ENCODE measurements at regions not wholly inside any gene's neighbourhood (a gene's known extent, or its start where the extent isn't known, plus 50 kb on each side); places are given as distances from the start of the nearest gene placed in this dataset.
"Not testable (repeated sequence)": the region's sequence is repeated elsewhere in the genome, so short reads cannot be mapped to it uniquely, and the experiment has no call there.

DNA sequence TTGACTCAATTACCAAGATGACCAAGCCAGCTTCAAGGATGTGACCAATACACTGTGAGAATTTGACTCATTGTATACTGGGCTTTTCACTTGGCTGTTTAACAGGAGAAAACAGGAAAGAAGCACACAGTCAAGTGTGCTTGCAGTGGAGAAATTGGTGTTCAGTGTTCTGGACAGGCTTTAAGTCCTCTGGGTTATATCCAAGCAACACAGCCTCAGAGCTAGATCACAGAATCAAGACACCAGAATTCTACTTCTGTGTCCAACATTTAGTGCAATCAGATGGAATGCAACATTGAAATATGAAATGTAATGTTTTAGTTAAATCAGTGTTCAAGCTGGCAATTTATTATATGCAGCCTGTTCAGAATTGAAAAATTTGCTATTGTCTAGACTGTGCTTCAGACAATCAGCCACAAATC is 694.4 kb downstream of the LTN1 start:
- peak in 1 of 2 donors; percentile 31 for DNase-seq (ENCODE audit: low read depth in 2 of 2)

DNA sequence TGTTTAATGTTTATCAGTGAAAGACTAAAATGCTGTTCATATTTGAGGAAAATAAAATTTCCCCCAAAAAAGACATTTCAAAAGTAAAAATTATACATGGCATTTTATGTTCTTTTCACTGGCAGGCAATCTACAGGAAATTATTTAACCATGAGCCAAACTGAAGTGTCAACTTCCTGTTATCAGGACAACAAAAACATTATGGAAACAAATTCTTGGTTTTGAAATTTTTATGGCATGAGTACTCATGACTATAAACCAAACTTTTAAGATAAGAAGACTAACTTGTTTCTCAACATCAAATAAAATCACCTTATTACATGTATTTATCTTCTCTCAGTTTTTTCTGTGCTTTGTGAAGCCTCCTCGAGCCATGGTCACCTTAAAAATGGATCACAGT is 698.6 kb downstream of the LTN1 start:
- DNase-seq (ENCODE audit: low read depth in 2 of 2) = peak in 1 of 2 donors; percentile 42

DNA sequence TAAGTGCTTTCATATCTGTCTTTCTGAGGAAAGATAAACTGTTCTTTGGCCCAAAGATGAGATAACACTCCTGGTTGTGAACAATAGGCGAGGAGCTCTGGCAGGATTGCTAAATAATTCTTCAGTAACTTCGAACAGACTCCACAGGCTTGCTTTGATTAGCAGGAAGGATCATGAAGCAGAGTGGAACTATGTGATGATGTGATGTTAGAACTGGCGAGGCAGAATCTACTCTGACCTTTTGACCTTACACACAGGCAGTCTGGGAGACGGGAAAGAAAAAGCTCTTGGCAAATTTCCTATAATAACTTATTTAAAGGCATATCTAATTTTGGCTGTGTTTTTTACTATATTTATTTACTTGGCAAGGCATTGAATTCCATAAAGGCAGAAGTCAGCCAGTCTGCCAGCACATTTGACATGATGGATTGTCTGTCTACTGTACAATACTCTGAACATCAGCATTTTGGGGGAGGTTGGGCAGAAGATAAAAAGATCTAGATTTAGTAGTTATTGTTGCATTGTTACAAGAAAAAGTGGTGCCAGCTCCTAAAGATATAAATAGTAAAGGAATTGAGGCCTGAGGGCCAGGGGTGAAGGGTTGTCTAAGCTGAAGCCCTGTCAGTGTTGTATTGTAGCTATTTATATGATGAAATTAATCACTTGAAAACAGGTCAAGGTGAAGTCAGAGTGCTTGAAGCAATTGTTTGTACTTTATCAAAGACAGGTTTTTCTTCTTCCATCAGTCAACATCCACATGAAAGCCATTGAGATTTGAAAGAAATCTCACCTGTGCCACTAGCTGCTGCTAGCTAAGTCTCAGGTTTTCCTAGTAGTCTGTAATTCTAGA is 708.8 kb downstream of the LTN1 start:
- DNase-seq (ENCODE audit: low read depth in 2 of 2) = peak; percentile 59 to 96

- no peak for DNase-seq (ENCODE audit: low read depth in 2 of 2)
These were observed 709.8 kb downstream of the LTN1 start for GRCh38 chr21:28282833-28283232.

DNA sequence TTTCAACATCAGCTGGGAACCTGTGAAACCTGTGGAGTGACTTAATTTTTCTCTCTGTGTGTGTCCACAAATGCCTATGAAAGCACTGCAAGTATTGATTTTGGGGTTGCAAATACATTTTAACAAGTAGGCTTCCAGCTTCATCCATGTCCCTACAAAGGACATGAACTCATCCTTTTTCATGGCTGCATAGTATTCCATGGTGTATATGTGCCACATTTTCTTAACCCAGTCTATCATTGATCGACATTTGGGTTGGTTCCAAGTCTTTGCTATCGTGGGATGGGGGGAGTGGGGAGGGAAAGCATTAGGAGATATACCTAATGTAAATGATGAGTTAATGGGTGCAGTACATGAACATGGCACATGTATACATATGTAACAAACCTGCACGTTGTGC is 711.3 kb downstream of the LTN1 start:
- DNase-seq (ENCODE audit: low read depth in 2 of 2) = not testable (repeated sequence)

- no peak for DNase-seq (ENCODE audit: low read depth in 2 of 2)
These were observed 712.1 kb downstream of the LTN1 start for GRCh38 chr21:28280611-28281010.

DNA sequence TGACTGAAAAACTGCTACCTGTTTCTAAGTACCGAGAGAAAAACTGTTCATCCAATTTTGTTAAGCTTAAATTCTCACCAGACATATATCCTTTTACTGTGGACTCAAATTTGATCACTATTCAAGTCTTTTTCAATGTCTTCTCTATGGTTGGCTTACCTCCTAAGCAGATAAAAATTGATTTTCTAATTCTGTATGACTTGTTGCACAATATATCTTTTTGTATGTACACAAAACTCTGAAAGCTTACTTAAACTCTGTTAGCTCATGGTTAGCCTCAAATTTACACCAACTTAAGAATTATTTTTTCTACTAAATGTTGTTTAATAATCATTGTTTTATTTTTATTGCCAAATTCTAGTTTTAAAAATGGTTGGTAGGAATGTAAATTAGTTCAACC is 715.4 kb downstream of the LTN1 start:
- DNase-seq (ENCODE audit: low read depth in 2 of 2) = no peak

DNA sequence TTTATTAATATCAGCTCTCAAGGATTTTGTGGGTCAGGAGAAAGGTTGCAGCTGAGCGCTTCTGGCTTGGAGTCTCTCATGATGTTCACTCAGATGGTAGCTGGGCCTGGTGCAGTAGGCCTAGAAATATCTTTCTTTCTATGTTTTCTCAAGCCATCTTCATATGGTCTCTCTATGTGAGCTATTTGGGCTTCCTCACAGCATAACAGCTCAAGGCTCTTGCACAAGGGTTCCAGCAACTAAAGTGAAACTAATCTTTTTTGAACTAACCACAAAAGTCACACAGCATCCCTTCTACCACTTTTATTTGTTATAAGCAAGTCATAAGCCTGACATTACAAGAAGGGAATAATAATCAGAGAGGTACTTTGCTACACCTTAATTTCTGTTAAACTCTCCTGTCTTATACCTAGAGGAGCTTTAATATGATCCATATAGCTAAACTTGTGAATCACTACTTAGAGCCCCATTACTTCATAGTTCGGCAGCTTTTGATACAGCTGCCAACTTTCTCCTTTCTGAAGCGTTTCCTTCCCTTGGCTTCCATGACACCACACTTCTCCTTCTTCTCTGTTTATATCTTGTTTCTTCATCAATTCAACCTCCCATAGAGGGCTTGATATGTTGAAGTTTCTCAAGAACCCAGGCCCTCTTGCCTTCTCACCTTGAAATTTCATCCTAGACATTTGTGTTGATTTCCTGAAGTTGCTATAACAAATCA is 720.2 kb downstream of the LTN1 start:
- no peak for DNase-seq (ENCODE audit: low read depth in 2 of 2)

GRCh38 chr21:28269173-28269572 is 723.5 kb downstream of the LTN1 start:
- no peak for DNase-seq (ENCODE audit: low read depth in 2 of 2)

- no peak for DNase-seq (ENCODE audit: low read depth in 2 of 2)
These were observed 724.0 kb downstream of the LTN1 start for GRCh38 chr21:28268685-28269084.

DNA sequence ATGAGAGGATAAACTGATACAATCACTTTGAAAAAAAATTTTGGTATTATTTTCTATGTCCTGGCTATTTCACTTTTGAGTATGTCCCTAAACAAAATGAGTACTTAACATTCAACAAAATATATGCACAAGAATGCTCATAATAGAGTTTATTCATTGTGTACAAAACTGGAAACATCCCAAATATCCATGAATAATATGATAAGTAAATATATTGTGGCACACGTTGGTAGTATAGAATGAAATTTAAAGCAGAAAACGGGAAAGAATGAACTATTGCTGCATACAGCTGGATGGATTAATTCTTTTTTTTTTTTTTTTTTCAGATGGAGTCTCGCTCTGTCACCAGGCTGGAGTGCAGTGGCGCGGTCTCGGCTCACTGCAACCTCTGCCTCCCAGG is 725.2 kb downstream of the LTN1 start:
- no peak for DNase-seq (ENCODE audit: low read depth in 2 of 2)

- no peak for DNase-seq (ENCODE audit: low read depth in 2 of 2)
These were observed 726.6 kb downstream of the LTN1 start for GRCh38 chr21:28266061-28266460.

DNA sequence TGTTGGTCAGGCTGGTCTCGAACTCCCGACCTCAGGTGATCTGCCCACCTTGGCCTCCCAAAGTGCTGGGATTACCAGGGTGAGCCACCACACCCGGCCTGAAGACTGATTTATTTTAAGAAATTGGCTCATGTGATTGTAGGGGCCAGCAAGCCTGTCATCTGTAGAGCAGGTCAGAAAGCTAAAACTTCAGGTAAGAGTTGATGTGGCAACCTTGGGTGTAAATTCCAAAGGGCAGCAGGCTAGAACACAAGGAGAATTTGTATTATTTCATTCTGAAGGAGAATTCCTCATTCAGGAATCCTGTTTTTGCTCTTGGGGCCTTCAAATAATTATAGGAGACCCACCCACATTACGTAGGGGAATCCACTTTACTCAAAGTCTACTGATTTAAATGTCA is 728.7 kb downstream of the LTN1 start:
- no peak for DNase-seq (ENCODE audit: low read depth in 2 of 2)

- no peak for DNase-seq (ENCODE audit: low read depth in 2 of 2)
These were observed 731.4 kb downstream of the LTN1 start for GRCh38 chr21:28261298-28261697.

DNA sequence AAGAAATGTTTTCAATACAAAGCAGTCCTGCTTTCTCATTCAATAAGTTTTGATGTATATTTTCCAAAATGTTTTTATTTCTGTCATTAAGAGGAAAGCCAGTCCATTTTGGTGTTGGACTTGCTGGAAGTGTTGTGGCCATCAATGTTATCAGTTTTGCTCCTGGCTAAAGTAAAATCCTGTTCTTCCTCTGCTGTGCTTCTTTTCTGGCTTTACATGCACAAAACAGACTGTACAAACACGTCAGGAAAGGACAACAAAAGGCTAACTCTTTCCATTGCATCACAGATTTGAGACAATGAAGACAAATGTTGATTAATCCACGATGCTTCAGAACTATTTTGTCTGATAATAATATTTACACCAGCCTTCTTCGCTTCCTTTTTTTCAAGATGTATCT is 735.4 kb downstream of the LTN1 start:
- DNase-seq (ENCODE audit: low read depth in 2 of 2) = peak in 1 of 2 donors; percentile 7

GRCh38 chr21:28256837-28257236 is 735.8 kb downstream of the LTN1 start:
- DNase-seq (ENCODE audit: low read depth in 2 of 2) = no peak

GRCh38 chr21:28256420-28256831 is 736.3 kb downstream of the LTN1 start:
- no peak for DNase-seq (ENCODE audit: low read depth in 2 of 2)

- DNase-seq (ENCODE audit: low read depth in 2 of 2) = no peak
These were observed 738.7 kb downstream of the LTN1 start for GRCh38 chr21:28253961-28254360.

DNA sequence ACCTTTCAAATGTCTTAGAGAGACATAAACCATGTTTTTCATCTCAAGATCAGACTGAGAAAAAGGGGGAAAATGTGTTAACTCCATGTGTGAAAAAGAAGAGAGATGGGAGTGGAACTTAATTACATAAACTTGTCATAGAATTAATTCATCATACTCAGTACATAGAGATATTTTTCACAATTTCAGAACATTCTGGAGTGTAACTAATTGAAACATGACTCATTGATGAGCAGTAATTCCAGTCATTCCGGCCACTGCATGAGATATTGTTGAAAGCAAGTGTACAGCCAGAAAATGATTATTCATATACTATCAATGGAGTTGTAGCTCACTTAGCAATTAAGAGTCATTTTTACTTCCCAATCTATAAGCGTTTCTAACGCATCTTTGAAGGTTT is 739.3 kb downstream of the LTN1 start:
- DNase-seq (ENCODE audit: low read depth in 2 of 2) = no peak

DNA sequence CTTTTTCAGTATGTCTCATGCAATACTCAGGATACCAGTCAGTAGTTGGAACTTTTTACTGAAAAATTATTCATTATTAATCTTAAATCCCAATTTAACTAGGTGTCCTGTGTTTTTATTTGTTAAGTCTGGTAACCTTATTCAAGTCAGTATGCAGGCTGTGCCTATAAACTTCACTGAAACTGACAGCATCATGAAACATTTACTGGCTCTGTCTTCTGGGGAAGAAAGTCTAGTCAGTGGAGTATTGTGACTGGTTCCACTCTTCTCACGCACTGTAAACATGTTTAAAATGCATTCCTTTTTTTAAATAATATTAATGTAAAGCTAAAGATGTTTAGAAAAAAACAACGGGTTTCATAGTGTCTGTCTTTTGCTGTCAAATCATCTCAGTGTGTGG is 739.7 kb downstream of the LTN1 start:
- no peak for DNase-seq (ENCODE audit: low read depth in 2 of 2)

- no peak for DNase-seq (ENCODE audit: low read depth in 2 of 2)
These were observed 741.7 kb downstream of the LTN1 start for GRCh38 chr21:28250946-28251345.

DNA sequence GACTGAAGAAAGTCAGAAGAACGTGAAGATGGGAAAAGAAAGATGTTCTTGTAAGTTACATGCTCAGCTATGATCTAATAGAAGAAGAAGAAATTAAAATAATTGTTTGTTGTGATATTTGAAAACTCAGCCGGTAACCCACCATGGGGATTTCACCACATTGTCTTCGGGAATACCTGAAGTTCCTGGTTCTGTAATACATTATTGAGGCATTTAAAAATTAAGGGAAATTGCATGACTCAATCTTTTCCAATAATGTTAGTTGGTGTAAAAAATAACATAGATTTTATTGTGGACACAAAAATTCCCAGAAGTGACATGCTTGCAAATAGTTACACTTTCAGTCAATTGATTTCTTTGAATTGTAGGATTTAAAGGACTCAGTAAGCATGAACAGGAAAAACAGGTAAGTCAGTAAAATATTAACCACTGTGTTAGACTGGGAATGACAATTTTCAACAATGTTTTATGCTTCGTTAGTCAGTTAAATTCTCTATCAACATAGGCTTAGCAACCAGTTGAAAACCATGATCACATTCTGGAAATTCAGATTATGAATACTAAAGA is 745.1 kb downstream of the LTN1 start:
- no peak for DNase-seq (ENCODE audit: low read depth in 2 of 2)

GRCh38 chr21:28240586-28240985 is 752.1 kb downstream of the LTN1 start:
- no peak for DNase-seq (ENCODE audit: low read depth in 2 of 2)

All from dermis microvascular lymphatic vessel endothelial cell (primary cell).